Stimulated activated CD8-positive, alpha-beta memory T cell treated with anti-CD3 and anti-CD28 coated beads, Interleukin-12 subunit alpha, Interleukin-12 subunit beta, amount 100 ng/mL, for 1 hour (primary cell): ENCODE measurements at regions not wholly inside any gene's neighbourhood (a gene's known extent, or its start where the extent isn't known, plus 50 kb on each side); places are given as distances from the start of the nearest gene placed in this dataset.

Source experiments
- DNase-seq: peaks from one replicate; pipeline ENCODE4 v3.0.0-alpha.2; 2020; ENCODE audit warnings: low read depth

DNA sequence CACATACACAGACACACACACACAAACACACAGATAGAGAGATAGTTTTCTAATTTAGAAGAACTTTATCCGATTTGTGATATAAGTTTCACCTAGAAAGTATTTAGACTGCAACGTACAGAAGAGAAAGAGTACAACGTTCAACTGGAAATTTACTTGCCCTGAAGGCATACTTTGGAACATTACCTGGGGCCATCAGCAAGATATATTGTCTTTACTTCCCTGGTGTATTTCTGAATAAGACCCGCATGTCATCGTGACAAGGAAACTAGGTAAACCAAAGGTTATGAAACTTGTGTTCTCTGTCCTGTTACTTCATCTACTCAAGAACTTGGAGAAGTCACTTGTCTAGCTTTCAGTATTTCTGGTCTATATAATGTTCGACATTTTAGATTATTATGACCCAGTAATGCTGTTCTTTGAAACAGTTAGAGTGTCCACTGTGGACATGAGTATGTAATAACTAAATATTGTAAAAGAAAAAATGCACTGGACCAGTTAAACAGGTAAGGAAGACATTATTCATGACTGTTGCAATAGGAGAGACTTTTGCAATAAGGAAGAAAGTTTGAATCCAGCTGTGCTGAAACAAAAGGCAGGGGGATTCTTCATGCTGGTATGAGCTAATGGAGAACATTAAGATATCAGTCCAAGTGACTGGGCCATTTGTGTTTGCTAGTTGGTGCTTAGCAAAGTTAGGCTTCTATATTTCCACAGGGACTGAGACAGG lies 1791.1 kb downstream of the MAT2B start:
- no peak for DNase-seq

DNA sequence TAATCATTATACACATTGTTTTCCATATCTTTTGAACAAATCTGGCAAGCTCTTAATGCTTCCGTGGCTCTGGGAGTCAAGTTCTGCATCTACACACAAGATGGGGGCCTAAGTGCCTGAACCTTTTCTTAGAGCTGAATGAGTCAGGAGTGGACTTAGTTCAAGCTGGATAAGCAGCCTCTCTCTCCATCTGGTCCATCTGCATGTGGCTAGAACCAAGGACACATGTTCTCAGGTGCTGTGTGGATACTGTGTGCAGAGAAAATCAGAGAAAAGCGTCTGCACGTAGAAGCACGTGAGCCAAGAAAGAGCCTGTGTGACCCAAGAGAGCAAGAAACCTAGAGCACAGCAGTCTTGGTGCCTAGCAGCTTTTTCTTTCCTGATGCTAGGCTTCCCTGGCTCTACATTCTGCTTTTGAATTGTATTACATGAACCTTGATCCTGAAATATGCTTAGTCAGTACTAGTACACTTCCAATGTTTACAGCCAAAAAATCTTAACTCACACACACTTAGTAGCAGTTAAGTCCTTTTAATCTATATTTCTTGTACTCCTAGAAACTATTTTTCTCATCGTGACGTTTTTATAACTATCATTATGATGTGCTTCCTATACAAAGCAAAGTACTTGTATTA lies 1798.9 kb downstream of the MAT2B start:
- DNase-seq: no peak

DNA sequence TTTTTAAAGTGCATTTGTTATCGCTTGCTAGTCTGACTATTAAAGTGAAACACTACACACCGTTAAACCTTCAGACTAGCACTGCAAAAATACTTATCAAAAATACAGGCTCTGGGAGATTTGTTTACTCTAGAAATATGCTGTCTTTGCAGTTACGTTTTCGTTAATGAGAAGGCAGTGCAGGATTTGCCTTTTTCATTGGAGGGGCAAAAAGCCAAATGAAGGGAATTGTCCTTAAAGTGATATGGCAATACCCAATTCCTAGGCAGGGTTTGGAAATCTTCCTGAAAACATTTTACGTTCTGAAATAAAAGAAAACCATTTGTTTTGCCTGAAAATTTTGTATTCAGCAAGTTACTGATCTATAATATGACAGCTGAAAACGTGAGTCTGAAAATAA lies 1800.2 kb downstream of the MAT2B start:
- DNase-seq: no peak

DNA sequence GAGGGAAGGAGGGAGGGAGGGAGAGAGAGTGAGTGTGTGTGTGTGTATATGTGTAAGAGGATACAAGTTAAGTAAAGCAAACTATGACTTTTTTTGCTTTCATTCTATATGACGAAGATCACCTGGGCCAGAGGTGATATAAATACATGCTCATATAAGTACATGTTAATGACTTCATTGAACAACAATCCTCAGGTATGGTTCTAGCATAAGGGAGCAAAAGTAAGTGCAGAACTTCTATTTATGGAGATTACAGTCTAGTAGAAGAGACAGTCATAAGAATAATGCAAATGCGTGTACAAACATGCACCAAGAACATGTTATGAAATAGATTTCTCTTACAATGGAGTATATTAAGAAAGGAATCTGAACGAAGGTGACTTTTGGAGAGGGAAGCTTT lies 1804.0 kb downstream of the MAT2B start:
- DNase-seq: no peak

DNA sequence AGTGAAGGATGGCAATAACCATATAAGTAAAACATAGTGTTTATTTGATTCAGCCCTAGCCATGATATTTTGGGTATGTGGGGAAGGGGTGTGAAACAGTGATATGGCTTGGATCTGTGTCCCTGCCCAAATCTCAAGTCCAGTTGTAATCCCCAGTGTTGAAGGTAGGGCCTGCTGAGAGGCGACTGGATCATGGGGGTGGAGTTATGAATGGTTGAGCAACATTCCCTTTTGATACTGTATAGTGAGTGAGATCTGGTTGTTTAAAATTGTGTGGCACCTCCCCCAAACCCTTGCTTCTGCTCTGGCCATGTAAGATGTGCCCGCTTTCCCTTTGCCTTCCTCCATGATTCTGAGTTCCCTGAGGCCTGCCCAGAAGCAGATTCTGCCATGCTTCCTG lies 1804.6 kb downstream of the MAT2B start:
- no peak for DNase-seq

DNA sequence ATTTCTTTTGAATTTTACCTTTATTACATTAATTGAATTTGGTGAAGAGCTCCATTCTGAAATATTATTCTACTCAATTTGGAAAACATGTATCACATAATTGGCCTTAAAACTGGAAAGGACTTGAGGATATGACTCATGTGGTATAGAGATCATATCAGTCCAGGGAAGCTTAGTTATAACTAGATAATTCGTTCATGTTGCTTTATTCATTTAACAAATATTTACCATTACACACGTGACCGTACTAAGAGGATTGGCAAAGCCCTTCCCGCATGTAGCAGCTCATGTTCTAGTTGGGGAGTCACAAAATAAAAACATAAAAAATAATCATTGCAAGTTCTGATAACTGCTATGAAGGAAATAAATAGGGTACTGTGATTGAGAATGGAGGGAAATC lies 1816.5 kb downstream of the MAT2B start:
- no peak for DNase-seq

DNA sequence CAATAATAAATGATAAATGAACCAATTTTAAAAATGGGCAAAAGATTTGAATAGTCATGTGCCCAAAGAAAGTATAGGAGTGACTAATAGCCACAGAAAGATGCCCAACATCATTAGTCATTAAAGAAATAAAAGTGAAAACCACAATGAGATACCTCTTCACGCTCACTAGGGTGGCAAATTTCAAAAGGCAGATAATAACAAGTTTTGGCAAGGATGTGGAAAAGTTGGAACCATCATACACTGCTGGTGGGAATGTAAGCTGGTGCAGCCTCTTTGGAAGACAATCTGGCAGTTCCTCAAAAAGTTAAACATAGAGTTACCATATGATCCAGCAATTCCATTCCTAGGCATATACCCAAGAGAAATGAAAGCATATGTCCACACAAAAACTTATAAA lies 1819.8 kb downstream of the MAT2B start:
- DNase-seq: no peak

DNA sequence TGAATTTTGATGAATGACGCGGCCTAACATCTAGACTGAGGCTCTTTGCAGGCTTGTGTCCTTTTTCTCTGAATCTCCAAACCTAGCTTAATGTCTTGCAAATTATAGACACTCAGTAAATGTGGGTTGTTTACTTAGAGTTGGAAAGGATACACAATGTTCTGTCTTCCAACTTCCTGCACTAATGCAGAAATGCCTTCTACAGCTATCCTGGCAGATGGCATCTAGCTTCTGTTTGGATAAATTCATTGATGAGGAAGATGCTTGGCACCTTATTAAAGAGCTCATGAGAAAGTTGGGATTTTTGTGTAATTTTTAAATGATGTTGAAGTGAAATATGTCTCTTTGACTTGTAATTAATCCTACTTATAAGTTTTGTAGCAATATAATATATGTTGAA lies 1822.2 kb downstream of the MAT2B start:
- no peak for DNase-seq

DNA sequence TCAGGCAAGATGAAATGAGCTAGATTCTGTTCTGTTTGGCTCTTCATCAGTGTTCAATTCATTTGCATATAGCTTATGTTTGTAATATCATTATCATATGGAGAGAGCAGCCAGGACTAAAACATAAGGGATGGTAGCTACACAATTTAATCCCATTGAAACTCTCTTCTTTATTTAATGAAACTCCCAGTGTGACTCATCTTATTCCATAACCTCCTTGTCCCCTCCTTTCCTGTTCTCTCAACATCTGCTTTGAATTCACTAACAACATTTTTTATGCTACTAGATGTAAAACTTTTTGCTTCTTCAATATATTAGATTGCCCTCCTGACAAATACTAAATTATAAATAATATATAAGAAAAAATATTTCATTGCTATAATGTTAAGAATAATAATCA lies 1823.4 kb downstream of the MAT2B start:
- DNase-seq: no peak

DNA sequence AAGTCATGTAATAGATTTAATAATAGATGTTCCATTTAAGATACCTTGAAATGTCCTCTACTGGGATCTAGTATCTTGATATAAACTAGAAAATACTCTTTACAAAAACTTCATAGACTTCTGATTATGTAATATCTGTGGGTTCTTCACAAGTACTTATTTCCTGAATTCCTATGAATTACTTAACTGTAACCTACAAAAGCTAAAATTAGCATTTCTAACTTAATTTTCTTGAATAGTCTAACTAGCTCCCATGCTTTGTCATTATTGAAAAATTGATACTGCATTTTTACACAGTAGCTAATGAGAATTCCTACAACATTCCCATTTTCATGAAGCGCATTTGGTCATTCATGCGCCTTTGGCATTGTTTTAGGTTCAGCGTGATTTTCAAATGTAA lies 1828.2 kb downstream of the MAT2B start:
- DNase-seq: no peak

DNA sequence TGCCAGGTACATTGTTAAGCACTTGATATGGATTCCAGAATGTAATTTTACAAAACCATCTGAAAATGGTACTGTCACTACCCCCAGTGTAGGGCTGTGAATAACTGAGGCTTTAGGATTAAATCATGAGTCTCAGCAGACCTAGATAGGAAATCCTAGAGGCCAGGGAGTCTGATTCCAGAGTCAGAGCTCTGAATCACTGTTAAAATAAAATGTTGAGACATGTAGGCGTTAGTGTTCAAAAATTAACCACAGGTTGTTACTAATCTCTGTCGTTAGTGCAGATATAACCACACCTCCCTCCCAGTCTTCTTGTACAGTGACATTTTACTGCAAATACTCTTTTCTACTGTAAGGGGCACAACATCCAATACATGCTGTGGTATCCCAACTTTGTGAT lies 1828.8 kb downstream of the MAT2B start:
- DNase-seq: no peak

DNA sequence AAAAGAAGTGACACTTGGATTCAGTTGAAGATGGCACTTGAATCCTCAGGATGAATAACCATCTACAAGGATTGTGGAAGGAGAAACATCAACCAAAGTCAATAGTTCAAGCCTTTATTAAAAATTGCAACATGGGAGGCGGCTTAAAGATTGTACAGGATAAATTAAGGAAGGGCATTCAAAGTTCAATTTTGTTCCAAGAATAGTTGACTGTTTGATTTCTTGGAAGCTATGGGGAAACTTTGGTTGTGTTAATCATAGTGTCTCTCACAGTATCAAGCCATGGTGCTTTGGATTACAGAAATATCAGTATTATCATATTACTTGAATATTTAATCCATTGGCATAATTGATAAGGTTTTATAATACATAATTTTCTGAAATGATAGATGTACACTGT lies 1844.3 kb downstream of the MAT2B start:
- no peak for DNase-seq

DNA sequence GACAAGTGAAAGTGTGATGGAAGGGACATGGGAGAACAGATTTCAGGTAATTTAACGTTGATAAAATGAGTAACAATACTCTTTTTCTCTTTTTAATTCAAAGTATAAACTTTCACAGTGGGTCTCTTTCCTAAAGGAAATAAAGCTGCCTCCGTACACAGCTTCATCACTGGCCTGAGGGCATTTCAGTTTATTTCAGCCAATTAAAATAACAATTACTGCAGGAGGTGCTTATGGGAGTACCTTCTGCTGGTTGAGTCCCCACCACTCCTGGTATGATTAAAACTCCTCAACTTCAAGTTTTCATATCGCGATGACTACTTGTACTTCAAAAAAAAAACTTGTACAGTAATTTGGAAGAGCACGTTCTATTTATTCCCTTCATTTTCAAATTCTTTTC lies 1845.9 kb downstream of the MAT2B start:
- DNase-seq: no peak

DNA sequence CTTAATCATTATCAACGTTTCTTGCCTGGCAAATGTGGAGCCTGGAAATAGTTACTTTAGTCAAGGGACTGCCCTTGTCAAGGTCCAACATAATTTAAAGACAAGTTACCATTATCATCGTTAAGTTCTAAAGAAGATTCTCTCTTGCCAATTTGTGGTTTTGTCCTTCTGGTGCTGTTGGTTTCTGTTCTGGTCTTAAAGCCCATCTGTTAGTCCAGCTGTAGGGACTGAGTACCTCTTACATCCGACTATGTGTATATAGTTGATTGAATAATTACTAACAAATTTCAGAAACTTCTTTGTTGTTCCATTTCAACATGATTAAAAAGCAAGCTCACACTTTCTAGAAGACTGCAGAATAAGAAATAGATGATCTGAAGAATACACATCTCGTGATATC lies 1854.9 kb downstream of the MAT2B start:
- DNase-seq: no peak

DNA sequence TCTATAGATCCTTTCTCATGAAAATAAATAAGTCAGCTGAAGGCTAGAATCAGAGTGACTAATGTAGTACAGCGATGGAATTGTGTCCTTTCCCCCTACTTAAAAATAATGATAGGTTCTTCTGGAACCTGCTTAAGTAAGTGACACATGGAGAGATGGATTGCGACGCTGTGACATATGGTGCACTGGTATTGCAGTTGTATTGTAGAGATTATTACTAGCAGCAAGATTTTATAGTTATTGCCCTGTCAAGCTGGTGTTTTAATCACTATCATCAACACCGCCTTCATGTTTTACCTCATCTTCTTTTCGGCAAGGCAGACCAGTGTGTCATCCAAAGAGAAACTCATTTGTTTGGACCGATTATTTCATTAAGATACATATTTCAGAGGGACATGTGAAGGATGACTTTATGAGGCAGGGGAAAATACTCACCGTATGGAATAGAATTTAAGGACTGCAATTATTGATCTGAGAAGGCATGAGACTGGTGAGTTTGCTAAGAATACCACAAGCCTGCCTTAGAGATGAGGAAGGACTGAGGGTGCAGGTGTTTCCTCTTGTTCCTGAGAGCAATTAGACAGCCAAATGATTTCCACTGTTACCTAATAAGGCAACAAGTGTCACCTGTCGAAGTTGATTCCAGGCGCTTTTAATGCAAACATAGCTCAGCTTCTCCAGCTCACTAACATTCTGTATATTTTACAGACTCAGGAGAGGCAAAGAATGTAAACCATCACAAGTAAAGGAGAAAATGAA lies 1855.5 kb downstream of the MAT2B start:
- DNase-seq: no peak

DNA sequence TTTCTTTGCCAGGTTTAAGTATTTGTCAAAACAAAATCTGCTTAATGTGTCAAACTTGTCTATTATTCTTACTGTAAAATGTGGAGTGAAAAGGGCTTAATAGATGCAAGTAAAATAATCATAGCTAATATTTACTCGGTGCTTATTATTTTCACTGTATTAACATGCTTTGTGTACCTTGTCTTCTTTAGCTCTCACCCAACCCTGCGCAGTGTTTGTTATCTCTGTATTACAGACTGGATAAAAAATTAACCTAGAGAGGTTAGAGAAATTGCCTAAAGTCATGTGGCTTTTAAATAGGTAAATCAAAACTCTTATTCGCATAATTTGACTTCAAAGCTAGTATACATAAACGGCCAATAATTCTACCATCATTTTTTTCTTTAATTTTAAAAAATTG lies 1864.8 kb downstream of the MAT2B start:
- DNase-seq: no peak

DNA sequence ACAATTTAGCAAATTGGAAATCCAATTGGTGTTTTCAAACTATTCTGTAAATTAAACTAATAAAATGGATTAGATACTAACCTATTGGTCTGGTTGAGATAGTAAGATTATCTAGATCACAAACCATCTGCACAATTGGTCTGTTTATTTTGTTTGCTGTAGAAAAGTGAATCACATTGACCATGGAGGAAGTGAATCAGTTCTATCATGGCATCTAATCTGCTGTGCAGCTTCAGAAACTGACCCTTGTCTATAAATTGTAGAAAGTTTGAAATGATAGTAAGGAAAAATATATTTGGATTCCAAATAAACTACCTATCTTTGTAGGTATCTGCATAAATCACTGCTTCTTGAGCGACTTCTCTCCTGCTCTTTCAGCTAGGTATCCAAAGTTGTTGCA lies 1865.4 kb downstream of the MAT2B start:
- no peak for DNase-seq

DNA sequence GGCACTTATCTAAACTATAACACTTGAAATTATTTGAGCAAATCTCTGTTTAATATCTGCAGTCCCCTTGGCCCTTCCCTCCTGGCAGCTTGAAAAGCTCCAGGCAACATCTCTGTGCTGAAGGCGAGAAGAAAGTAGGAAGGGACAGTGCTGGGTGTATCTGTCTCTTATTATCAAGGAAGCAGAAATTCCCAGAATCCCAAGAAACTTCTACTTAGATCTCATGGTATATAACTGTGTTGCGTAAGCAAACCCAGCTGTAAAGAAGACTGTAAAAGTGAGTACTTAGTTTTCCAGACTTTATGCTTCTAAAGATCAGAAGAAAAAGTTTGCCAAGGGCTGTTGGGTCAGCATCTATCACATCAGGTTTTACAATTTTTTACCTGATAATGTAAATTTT lies 1869.8 kb downstream of the MAT2B start:
- no peak for DNase-seq

DNA sequence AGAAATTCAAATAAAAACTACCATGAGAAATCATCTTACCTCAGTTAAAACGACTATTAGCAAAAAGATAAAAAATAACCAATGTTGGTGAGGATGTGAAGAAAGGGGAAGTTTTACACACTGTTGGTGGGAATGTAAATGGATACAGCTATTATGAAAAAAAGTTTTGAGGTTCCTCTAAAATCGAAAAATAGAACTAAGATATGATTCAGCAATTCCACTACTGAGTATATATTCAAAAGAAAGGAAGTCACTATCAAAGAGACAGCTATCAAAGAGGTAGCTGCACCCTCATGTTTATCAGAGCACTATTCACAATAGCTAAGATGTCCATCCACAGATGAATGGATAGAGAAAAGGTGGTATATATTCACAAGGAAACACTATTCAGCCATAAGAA lies 1888.4 kb downstream of the MAT2B start:
- DNase-seq: no peak

DNA sequence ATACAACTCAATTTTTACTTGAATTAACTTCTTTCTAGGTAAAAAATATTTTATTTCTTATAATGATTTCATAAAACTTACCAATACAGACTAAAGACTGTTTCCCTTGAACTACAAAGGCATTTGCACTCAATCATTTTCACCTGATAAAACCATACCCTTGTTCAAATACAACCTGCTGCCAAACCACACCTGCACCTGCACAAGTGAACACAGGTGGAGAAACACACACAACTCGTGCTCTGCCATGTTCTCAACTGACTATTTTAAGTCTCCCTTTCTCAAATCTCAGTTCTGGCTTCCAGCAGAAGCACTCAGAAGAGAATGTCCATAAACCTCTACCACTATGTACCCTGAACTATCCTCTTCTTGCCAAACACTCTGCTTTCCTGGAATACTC lies 1892.1 kb downstream of the MAT2B start:
- no peak for DNase-seq

DNA sequence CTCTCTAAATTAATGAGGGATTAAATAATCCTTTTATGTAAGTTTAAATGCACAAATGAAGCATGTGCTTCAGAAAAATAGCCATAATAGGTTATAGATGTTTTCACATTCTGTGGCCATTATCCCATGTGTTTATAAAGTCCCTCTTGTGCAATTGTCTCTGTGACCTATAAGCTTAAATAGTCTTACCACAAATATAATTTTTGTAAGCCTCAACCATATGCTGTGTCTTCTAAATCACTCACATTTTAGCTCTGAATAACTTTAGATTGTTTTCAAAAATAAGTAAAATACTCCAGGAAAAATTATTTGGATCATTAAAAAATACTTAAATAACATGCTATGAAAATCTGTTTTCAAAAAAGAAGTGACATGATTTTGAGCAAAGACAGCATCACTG lies 1894.7 kb downstream of the MAT2B start:
- no peak for DNase-seq

DNA sequence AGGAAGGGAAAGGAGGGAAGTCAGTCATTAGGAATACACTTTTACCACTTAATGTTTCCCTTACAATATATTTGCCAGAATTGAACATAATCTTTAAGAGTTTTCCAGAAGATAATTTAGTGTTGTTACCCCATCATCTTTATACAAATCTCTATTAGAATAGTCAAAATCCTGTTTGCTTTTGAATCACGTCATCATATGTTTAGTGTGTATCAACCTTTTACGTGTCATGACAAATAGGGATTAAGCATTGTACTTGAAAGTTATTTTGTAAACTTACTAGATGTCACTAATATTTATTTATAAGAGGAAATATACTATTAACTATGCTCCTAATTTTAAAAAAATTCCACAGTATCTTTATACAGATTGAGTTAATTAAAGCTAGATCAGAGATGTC lies 1899.5 kb downstream of the MAT2B start:
- no peak for DNase-seq

DNA sequence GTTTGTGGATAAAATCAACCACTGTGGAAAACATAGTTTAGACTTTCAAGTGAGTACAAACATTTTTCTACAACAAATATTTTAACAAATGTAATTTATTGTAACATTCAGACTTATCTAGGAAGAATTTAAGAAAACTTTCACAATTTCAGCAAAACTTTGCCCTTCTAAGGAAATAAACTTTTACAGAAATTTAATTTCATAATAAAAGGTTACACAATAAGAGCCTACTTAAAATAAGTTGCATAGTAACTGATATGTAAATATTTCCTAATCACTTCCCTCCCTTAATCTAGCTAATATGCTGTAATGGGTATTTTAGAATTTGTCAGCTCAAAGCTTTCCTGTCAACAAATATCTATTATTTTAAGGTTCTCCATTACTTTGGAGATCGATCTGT lies 1899.9 kb downstream of the MAT2B start:
- DNase-seq: no peak

DNA sequence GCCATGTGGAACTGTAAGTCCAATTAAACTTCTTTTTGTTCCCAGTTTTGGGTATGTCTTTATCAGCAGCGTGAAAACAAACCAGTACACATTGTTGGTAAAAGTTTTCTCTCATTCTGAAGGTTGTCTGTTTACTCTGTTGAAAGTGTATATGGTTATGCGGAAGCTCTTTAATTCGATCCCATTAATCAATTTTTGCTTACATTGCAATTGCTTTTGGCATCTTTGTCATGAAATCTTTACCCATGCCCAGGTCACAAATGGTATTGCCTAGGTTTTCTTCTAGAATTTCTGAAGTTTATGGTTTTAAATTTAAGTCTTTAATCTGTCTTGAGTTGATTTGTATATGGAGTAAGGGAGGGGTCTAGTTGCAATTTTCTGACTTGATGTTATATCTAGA lies 1901.9 kb downstream of the MAT2B start:
- DNase-seq: no peak
